ENCODE measurements at regions not wholly inside any gene's neighbourhood (a gene's known extent, or its start where the extent isn't known, plus 50 kb on each side); places are given as distances from the start of the nearest gene placed in this dataset.

GRCh38 chr12:90199006-90199405 lies 490.4 kb upstream of the ATP2B1 start:
- Histone ChIP-seq H3K27me3 (ENCODE audit: insufficient read depth, low read depth, low read length) (no peaks in the 10 kb centered on the region), H3K27ac (ENCODE audit: low read length) (no peak overlapping the region), H3K9me2 (ENCODE audit: insufficient read depth, low read length) (no peaks in the 10 kb centered on the region), H3F3A (ENCODE audit: insufficient read depth, low read length, poor library complexity, severe bottlenecking) (no peaks in the 10 kb centered on the region), H2AFZ (ENCODE audit: low read depth, low read length) (no peak overlapping the region), H3K4me3 (ENCODE audit: low read length) (no peak overlapping the region), H3K79me2 (replicated peaks; ENCODE audit: insufficient read depth, low read length) (no peaks in the 10 kb centered on the region), H4K20me1 (ENCODE audit: insufficient read depth) (no peaks in the 10 kb centered on the region), H3K9me3 (ENCODE audit: low read length) (no peaks in the 10 kb centered on the region), H3K9ac (ENCODE audit: low read length) (no peak overlapping the region), H3K36me3 (ENCODE audit: insufficient read depth, low read length) (no peaks in the 10 kb centered on the region), H3K4me2 (ENCODE audit: low read length) (no peak overlapping the region)
- TF ChIP-seq POLR2AphosphoS5 (IDR thresholded peaks at IDR 0.05) = no peak
- no peak for TF ChIP-seq SMC3 (conservative IDR thresholded peaks at IDR 0.05; ENCODE audit: poor library complexity)
- TF ChIP-seq TAF1 (IDR thresholded peaks at IDR 0.05; ENCODE audit: low read depth) = no peak
- no peak for TF ChIP-seq EZH2 (IDR thresholded peaks at IDR 0.05; ENCODE audit: borderline replicate concordance, insufficient read depth, low read length, poor library complexity, severe bottlenecking)
- no peak for TF ChIP-seq RAD21 (conservative IDR thresholded peaks at IDR 0.05)
- no peak for TF ChIP-seq REST (IDR thresholded peaks at IDR 0.05; ENCODE audit: borderline replicate concordance)
- TF ChIP-seq EP300 (conservative IDR thresholded peaks at IDR 0.05; ENCODE audit: poor library complexity, severe bottlenecking) = no peak
- TF ChIP-seq MXI1 (conservative IDR thresholded peaks at IDR 0.05; ENCODE audit: poor library complexity, severe bottlenecking) = no peak
- TF ChIP-seq CTCF (IDR thresholded peaks at IDR 0.05; ENCODE audit: poor library complexity, severe bottlenecking) = no peak

GRCh38 chr12:90193500-90193899 lies 484.9 kb upstream of the ATP2B1 start:
- Histone ChIP-seq H3K9me3 (ENCODE audit: low read length) (no peaks in the 10 kb centered on the region), H3F3A (ENCODE audit: insufficient read depth, low read length, poor library complexity, severe bottlenecking) (no peaks in the 10 kb centered on the region), H3K9me2 (ENCODE audit: insufficient read depth, low read length) (no peaks in the 10 kb centered on the region), H3K4me2 (ENCODE audit: low read length) (no peak overlapping the region), H3K27ac (ENCODE audit: low read length) (no peak overlapping the region), H3K4me3 (ENCODE audit: low read length) (no peak overlapping the region), H2AFZ (ENCODE audit: low read depth, low read length) (no peak overlapping the region), H3K27me3 (ENCODE audit: insufficient read depth, low read depth, low read length) (no peaks in the 10 kb centered on the region), H3K9ac (ENCODE audit: low read length) (no peak overlapping the region), H3K36me3 (ENCODE audit: insufficient read depth, low read length) (no peaks in the 10 kb centered on the region), H4K20me1 (ENCODE audit: insufficient read depth) (no peaks in the 10 kb centered on the region), H3K79me2 (replicated peaks; ENCODE audit: insufficient read depth, low read length) (no peaks in the 10 kb centered on the region)
- TF ChIP-seq SMC3 (conservative IDR thresholded peaks at IDR 0.05; ENCODE audit: poor library complexity) (no peak), REST (IDR thresholded peaks at IDR 0.05; ENCODE audit: borderline replicate concordance) (no peak), EP300 (conservative IDR thresholded peaks at IDR 0.05; ENCODE audit: poor library complexity, severe bottlenecking) (no peak), MXI1 (conservative IDR thresholded peaks at IDR 0.05; ENCODE audit: poor library complexity, severe bottlenecking) (no peak), RAD21 (conservative IDR thresholded peaks at IDR 0.05) (no peak), EZH2 (IDR thresholded peaks at IDR 0.05; ENCODE audit: borderline replicate concordance, insufficient read depth, low read length, poor library complexity, severe bottlenecking) (no peak), TAF1 (IDR thresholded peaks at IDR 0.05; ENCODE audit: low read depth) (no peak), CTCF (IDR thresholded peaks at IDR 0.05; ENCODE audit: poor library complexity, severe bottlenecking) (no peak), POLR2AphosphoS5 (IDR thresholded peaks at IDR 0.05) (no peak)

Data from neural cell (in vitro differentiated cells).